ENCODE measurements at regions not wholly inside any gene's neighbourhood (a gene's known extent, or its start where the extent isn't known, plus 50 kb on each side); places are given as distances from the start of the nearest gene placed in this dataset.
"Not testable (repeated sequence)": the region's sequence is repeated elsewhere in the genome, so short reads cannot be mapped to it uniquely, and the experiment has no call there.

DNA sequence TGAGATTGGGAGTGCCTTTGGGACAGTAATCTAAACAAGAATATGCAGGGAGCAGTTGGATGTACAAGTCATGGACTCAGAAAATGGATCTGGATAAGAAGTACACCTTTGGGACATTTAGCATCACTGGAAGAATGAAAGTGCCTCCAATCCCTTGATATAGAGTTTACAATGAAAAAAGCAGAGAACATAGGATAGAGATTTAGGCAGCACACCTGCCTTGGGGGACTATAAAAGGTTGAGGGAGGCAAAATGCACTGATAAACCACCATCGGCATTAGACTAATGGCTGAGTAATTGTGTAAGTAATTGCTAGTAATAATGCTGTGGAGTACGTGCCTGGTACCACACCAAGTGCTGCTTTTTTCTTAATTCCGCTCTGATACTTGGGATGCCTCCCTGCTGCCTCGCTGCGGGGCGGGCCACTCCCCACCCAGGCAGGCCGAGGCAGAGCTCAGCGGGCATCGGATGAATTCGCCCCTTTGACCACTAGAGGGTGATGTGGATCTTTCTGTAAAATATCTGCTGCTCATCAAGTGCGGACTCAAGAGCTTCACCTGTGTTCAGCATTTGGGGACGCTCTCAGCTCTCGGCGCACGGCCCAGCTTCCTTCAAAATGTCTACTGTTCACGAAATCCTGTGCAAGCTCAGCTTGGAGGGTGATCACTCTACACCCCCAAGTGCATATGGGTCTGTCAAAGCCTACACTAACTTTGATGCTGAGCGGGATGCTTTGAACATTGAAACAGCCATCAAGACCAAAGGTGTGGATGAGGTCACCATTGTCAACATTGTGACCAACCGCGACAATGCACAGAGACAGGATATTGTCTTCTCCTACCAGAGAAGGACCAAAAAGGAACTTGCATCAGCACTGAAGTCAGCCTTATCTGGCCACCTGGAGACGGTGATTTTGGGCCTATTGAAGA, 99.9 kb downstream of the ANKRD18B start:
- DNase-seq = peak; percentile 43

DNA sequence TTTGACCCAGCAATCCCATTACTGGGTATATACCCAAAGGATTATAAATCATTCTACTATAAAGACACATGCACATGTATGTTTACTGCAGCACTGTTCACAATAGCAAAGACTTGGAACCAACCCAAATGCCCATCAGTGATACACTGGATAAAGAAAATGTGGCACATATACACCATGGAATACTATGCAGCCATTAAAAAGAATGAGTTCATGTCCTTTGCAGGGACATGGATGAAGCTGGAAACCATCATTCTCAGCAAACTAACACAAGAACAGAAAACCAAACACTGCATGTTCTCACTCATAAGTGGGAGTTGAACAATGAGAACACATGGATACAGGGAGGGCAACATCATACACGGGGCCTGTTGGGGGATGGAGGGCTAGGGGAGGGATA, 104.3 kb downstream of the ANKRD18B start:
- DNase-seq = not testable (repeated sequence)

DNA sequence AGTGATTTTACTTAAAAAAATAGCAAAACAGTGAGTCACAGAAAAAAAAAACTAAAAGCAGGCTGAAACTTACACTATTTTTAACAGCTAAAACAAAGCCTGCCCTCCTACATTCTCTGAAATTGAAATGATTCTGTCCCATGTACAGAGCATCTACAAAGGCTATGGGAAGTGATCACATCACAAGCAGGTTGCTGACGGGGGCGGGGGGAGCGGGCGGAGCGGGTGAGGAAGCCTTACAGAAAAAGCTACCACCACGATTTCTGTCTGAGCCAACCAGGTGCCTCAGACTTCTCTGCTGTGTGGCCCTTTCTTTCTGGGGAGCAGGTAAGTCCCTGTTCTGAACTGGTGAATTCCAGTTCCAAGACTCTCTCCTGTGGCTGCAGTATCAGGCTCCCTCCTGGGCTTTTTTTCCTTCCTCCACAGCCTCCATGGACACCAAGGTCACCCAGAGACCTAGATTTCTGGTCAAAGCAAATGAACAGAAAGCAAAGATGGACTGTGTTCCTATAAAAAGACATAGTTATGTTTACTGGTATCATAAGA, 104.9 kb downstream of the ANKRD18B start:
- no peak for DNase-seq

DNA sequence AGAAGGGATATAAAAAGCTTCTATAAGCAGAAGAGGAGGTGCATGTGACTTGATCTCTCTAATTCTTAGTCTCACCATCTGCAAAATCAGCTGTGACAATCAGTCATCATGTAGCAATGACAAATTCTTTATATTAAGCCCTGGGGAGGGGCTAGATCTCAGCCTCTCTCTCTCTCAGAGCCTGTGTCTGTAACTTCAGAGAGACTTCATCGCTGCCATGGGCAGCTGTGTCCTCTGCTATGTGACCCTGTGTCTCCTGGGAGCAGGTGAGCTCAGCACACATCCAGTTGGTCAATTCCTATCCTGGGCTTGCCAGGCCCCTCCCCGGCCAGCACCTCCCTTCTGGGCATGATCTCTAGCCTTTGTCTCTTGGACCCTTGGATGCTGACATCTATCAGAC, 109.6 kb downstream of the ANKRD18B start:
- DNase-seq = no peak

DNA sequence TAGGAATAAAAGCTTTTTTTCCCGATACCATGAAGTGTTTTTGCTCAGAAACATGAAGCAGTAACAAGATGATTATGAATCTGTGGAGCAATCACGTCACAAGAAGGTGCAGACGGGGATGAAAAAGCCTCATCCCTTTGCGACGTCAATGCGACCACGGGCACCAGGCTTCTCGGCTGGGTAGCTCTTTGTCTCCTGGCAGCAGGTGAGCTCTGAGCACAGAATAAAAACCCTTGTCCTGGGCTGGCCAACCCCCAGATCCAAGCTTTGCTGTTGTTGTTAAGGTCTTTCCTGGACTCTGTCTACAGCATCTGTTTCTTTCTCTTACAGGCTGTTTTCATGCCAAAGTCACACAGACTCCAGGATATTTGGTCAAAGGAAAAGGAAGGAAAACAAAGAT, 113.8 kb downstream of the ANKRD18B start:
- no peak for DNase-seq

DNA sequence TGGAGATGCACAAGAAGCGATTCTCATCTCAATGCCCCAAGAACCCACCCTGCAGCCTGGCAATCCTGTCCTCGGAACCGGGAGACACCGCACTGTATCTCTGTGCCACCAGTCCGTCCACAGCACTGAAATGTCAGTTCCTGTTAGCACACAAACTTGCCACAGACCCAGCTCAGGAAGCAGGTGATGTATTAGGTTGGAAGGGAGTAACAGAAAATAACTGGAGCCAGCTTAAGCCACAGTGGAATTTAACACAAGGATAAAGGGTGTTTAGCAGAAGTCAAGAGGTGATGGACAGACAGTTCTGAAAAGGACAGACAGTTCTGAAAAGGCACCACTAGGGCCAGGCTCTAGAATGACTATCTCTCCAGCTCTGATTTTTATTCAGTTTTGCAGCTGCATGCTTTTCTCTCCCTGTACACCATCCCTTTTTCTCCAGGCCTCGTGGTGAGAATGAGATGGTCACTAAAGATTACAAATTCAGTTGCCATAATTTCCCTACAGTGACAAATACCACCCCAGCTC, 114.4 kb downstream of the ANKRD18B start:
- no peak for DNase-seq

DNA sequence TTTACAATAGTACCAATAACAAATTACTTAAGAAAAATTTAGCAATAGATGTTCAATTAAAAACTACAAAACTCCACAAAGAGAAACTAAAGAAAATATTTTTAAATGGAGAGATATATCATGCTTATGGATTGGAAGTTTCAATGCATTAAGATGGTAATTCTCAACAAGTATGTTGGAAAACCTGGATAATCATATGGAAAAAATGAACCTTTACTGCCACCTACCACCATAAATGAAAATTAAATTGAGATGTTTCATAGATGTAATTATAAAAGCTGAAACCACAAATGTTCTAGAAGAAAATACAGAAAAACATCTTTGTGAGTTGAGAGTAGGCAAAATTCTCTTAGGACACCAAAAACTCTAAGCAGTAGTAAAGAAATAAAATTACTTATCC, 121.7 kb downstream of the ANKRD18B start:
- no peak for DNase-seq

DNA sequence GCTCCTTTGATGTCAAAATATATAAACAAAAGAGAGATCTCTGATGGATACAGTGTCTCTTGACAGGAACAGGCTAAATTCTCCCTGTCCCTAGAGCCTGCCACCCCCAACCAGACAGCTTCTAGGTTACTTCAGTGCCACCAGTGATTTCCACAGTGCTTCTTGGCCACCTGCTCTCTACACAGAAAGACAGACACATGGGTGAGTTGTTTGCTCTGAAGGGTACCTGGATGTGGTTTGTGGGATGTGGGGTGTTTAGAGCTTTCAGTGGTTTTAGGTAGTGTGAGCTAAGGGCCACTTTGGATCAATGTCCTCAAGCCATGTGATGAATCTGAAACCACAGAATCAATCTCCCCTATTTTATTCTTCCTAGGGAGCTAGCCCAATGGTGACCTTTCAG, 125.4 kb downstream of the ANKRD18B start:
- DNase-seq = no peak

DNA sequence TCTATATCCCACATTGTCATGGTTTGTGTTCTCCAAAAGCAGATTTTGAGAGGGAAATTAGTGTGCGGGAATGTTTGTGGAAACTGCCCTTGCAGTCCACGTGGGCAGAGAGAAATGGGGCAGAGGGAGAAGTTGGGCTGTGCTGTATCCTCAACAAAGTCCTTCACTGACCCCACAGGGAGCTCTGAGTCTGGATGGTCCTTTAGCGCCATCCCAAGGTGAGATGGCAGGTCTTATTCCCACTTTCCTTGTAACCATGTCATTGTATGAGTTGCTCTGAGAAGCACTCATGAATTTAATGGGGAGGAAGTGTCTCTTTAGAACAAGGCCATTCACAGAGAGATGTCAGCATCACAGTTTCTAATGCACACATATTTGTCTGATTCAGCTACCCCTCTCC, 127.1 kb downstream of the ANKRD18B start:
- no peak for DNase-seq

DNA sequence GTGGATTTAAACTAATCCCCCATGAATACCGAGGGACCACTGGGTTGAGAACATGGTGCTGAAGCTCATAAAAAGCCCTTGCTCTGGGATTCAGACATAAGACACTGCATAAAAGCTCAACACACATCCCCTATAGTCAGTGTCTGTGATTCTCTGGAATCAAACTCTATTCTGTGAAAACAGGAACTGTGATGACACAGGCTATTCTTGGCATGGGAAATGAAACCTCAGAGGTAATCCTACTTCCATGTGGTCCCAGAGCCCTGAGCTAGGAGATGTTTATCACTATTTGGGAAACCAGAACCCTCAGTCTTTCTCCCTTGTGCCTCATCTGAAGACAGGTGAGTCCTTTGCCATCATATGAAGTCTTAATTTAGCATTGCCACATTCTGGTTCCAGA, 135.4 kb upstream of the PRSS3 start:
- no peak for DNase-seq

DNA sequence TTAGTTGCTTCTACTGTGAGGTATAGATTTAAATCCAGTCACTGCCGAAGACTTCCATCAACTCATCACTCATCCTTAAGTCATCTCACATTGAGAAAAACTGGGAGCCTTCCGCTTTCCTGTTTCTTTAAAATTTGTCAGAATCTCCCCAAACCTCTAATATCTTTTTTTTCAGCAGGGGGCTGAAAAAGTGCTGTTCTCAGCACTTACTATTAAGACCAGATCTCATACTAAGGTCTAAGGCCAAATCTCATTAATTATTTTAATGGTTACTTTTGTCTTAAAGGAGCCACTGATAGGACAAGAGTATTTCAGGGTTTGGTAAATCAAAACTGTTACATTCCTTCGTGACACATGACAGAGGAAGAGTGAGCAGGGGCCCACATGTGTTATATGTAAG, 134.6 kb upstream of the PRSS3 start:
- DNase-seq = no peak

DNA sequence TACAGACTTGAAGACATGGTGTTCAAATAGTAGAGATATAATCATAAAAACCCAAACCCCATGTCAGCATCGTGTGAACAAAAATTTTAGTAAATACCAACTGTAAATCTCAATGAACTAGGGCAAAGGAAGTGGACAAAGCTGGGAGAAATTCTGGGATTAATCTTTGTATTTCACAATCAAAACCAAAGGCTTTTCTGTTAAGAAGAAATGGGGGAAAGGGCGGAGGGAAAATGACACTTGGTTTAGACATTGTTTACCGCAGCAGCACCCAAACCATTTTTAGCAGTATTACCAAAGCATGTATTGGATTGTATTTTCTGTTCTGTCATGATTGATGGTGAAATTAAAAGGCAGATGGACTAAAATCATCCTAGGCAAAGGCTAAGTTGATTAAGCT, 134.2 kb upstream of the PRSS3 start:
- DNase-seq = no peak

DNA sequence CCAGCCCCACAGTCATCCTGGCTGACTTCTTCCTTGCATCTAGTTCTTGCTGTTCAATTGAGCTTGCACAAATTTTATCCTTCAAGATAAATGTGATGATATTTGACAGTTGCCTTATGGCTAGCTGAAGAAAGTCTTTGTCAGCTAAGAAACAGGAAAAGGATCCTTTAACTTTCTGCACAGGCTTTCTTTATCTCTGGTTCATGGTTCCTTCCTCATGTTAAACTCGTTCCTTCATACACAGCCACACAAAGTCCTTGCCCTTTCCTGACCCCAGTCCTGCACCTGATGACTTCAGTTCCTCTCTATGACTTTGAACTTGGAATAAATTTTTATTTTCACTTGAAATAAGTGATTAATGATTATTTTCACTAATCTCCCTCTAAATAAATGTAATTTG, 132.5 kb upstream of the PRSS3 start:
- DNase-seq = no peak

DNA sequence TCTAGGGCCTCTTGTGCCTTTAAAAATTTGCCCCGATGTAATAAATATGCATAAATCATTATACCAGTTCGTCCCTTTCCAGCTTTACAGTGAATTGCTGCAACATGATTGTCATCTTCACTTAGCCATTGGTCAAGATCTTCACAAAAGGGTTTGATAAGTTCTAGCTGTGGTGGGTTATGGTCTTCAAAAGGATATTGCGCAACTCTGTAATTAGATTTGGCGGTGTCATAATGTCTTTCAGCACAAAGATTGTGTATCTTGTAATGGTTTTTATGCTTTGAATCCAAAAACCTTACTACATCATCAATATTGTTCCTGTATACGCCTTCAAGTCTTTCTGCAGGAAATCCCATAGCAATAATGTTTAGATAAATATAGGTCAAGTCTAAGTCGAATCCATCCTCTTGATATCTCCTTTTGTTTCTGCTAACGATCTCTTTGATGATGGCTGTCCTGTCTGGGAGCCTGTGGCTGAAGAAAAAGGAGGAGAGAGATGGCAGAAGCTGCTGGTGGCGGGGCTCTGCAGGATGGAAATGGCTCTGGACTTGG, 119.1 kb upstream of the PRSS3 start:
- not testable (repeated sequence) for DNase-seq

DNA sequence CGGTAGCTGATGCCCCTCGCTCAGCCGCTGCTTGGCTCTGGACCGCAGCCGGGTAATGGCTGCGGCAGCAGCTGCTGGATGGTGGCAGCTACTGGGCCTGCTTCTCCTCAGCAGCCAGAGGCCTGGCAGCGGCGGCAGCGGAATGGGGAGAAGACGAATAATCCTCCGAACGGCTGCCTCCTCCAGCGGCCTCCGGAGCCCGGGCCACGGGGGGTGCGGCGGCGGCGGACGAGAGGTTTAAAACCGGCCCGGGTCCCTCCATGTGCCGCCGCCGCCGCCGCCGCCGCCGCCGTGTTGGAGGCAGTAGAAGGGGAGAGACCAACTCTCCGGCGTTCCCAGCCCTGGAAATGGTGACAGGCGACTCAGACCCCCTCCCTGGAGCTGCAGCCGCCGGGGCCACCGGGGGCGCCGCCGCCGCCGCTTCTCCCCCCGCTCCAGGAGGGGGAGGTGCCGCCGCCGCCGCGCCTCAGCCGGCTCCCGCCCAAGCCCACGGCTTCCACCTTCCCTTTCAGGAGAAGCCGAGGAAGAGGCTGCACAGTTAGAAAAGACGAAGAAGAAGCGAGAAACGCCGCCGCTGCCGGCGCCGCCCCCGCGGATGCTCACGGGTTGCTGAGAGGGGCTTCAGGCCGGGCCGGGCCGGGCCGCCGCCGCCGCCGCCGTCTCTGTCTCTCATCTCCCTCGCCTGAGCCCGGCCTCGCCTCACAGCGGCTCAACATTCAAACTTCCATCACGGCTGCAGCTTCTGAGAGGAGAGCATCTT, 118.4 kb upstream of the PRSS3 start:
- DNase-seq = peak; percentile 2

DNA sequence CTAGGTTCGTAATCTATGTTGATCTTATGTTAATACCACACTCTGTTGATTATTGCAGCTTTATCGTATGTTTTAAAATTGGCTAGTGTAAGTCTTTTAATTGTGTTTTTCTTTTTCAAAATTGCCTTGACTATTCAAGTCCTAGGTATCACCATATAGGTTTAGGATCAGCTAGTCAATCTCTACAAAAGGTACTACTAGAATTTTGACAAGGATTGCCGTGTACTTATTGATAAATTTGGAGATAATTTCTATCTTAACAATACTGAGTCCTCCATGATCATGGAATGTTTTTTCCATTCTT, 117.9 kb upstream of the PRSS3 start:
- DNase-seq = no peak

DNA sequence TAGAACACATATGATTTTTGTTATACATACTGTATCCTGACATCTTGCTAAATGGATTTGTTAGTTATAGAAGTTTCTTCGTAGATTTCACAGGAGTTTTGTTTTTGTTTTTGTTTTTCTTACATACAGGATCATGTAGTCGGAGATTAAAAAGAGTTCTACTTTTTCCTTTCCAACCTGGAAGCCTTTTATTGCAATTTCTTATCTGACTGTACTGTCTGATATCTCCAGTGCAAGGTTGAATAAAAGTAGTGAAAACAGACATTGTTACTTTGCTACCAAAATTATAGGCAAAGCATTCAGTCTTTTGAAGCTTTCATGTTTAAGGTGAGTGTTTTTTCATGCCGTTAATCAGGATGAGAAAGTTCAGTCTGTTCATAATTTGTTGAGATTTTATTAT, 117.4 kb upstream of the PRSS3 start:
- no peak for DNase-seq

DNA sequence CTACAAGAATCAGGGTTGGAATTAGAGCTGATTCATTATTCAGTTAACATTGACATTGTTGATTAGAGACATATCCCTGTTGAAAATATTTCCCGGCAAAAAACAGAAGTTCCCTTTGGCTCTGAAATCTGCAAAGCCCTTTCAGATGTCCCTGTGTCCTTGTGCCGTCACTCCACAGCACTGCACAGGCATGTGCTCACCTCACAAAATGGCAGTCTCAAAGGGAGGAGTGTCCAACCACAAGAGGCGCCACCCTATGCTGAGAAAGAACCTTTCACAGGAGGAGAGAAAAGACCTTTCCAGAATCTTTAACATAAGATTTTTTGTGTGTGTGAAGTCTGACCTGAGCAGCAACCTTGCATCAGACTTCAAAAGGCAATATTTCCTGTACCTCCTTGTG, 112.8 kb upstream of the PRSS3 start:
- DNase-seq = no peak

DNA sequence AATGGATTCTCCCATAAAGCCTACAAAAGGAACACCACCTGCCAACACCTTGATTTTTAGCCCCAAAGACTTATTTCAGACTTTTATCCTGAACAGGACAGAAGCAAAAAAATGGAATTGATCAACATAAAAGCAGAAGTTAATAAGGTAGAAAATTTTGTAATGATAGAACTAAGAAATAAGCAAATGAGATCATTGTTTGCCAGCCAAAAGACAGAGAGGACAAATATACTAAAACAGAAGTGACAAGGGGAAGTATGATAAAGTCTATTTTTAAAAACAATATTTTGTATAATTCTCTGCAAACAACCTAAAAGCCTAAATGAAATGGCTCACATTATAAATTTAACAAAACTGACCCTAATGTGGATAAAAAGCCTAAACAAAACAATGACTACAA, 110.5 kb upstream of the PRSS3 start:
- no peak for DNase-seq

DNA sequence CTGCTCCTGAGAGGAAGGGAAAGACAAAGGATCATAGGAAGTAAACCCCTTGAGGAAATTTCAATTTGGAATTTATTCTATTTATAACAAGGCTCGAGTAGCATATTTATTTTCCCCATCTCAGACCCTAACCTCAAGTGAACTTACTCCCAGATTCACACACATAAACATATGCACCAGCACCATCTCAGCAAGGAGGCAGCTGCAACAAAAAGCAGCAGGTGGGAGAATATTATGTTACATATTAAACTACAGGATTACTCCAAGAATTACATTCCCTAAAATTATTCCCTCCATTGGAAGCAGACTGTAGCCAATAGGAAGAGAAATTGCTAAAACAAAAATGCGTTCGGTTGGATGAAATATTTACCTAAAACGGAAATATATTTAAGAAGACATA, 108.4 kb upstream of the PRSS3 start:
- no peak for DNase-seq

DNA sequence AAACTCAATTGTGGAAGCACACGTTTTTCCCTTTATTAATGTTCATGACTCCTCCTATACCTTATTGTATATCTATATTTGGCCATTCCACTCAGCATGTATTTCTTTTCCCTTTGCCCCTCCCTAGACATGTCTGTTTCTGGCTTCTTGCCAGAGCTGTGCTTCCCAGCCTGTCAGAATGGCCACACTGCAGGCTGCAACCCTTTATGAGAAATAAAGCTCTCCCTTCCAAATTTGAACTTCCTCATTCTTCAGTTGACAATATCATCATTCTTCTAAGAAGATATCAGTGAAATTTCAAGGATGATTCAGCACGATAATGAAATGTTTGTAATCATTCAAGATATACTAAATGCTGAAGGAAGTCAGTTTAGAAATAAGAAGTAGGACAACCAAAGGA, 107.6 kb upstream of the PRSS3 start:
- DNase-seq = no peak

DNA sequence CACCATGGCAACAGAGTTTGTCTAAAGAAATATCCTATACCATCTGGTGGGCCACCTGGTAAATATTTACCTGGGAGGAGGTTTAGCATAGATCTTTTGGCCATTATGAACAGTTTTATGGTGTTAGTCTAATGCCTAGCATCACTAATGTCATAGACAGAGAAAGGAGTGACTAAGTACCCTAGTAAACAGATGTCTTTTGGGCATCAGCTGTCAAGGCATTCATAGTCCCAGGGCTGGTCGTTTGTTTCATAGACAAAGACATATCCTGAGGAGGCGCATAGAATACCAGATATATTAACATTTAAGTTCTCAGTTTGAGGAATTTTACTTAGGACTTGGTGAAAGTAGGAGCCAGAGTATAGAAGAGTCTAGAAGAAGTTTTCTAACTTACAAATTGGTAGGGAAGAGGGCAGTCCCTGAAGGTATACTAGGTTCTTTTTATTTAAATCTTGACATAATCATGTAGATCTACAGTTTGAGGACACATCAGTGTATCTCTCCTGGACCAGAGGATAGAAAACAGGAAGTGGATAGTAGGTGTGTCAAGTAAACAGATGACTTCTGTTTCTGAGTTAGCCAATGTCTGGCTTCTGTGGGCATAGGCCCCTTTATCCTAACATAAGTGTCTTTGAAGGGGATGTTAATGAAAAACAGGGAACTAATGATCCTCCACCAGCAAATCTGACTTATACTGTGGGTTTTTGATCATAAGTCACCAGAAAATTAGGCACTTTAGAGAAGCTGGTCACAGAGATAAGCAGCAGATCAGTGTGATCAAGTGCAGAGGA, 105.0 kb upstream of the PRSS3 start:
- no peak for DNase-seq

DNA sequence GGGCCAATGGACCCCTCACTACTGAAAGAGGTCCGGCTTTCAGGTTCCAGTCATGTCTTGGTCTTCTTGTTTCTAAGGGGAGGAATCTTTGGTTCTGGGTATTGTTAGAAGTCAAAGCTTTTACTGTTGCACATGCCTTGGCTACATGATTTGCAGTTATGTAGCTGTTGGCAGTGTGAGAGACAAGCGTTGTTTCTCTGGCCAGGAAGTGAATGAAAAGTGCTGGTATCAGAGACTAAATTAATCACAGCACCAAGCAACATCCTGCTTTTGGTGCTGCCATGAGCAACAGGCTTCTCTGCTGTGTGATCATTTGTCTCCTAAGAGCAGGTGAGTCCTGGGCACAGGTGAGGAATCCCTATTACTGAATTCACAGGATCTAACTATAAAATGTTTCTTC, 100.1 kb upstream of the PRSS3 start:
- no peak for DNase-seq
